ENCODE measurements at regions not wholly inside any gene's neighbourhood (a gene's known extent, or its start where the extent isn't known, plus 50 kb on each side); places are given as distances from the start of the nearest gene placed in this dataset.
"Not testable (repeated sequence)": the region's sequence is repeated elsewhere in the genome, so short reads cannot be mapped to it uniquely, and the experiment has no call there.

DNA sequence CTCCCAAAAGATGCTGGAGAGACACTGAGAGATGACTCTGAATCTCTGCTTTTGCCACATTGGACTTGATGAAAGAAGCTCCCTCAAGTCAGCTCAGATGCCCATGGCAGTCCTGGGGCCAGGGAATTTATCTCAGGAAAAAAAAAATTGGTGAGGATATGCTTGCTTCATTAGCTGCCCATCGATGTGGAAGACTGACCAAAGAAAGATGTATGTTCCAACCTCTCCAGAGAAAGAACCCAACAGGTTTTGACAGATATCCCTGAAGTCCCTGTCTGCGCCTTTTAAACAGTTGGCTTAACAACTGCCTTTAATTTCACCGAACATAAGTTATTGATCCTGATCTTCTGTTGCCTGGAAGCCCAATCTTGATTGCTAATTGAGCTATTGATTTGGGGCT is 137.4 kb downstream of the TMEM114 start:
- no peak for DNase-seq

DNA sequence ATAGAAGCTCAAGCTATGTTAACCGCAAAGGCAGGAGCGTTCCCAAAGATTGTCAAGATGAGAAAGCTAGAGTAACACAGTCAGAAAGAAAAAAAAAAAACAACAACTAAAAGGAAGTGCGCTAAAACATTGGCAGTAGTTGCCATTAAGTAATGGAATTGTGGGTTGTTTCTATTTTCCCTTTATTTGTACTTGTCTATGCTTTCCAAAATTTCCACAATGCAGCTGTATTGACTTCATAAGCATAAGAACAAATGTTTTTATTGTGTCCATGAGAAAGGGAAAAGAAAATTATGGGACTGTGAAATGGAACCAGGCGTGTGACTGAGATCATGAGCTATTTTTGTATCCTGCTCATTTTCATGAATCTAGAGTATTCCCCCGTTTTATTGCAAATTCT is 153.4 kb downstream of the TMEM114 start:
- no peak for DNase-seq

- no peak for DNase-seq
Observed at GRCh38 chr16:8431783-8432182, 158.5 kb downstream of the TMEM114 start.

DNA sequence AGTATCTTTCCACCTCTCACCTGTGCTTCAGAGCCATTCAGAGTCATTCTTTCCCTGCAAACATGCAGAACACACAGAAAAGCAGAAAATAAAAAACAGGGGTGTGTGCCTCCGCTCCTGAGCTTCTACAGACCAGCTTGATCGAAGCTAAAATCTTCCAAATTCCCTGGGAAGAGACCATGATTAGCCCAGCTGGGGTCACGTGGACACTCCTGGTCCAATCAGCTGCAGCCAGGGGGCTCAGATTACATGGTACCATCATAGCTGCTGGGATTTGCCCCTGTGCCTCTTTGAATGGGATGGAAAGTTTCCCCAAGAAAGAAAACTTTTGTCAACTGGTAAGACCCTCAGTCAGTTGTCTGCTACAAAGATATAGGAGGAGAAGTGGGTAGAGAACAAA is 159.9 kb downstream of the TMEM114 start:
- no peak for DNase-seq

DNA sequence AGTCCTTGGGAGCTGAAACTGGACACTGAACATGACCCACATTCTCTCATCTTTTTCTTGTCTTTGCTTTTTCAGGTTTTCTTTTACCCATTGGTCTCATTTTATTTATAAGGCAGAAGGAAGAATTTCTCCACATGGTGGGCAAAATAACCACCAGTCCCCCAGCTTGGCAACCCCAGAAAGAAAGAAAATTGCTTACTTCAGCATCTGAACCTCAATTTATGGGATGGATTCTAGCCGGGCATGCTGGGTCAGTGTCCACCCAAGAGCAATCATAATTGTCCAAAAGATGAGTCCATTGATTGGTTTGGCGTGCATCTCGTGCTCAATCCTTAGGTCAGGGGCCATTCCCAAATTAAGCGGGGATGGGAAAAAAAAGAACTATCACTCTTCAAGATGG is 163.7 kb downstream of the TMEM114 start:
- DNase-seq, result no peak

GRCh38 chr16:8417145-8417544 is 173.2 kb downstream of the TMEM114 start:
- DNase-seq, result no peak

- DNase-seq, result peak; percentile 27
Observed at GRCh38 chr16:8408855-8409567, 181.3 kb downstream of the TMEM114 start.

GRCh38 chr16:8407351-8407750 is 183.0 kb downstream of the TMEM114 start:
- no peak for DNase-seq

DNA sequence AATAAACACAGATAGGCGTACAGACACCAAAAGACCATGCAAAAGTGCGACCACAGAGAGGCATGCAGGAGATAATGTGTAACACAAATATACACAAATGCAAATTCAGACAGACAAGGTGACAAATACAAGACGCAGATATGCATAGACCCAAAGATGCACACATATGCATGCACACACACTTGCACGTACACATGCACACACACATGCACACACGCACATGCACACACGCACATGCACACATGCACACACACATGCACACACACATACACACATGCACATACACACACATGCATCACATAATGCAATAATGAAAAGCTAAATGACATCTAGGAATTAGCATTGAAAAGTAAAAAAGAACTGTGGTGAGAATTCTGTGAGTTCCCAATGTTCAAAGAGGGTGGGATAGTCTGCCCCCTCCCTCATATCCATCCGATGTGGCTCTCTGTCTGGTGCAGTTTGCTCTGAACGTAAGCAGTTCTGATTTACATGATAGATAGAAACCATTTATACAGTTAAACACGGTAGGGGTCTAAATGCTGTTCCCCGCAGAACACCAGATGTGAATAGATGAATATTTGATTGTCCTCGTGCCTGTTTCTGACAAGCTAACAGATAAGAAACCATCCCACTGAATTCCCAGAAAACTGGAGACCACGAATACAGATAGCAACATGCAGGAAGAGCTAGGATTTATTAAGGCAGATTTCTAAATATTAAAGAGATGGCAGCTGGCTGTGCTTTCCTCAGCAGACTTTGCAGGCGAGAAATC is 186.1 kb downstream of the TMEM114 start:
- DNase-seq, result no peak

- DNase-seq, result no peak
Observed at GRCh38 chr16:8402981-8403843, 187.1 kb downstream of the TMEM114 start.

GRCh38 chr16:8400683-8401082 is 189.6 kb downstream of the TMEM114 start:
- DNase-seq, result not testable (repeated sequence)

DNA sequence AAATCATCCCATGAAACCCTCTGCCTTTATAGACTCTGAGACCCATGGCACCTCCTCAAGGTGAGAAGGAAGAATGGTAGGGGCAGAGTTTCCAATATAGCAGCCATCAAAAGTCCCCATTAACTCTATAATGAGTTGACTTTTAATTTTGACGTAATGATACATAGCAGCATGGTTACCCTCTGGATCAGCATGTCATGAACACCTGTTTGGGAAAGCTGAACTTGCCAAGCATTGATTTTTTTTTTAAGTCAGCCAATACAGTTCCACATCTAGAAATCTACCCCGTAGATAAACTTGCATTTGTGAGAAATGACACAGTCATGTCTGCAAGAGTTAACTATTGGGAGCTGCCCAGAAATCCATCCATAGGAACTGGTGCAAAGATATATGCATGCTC is 191.8 kb downstream of the TMEM114 start:
- DNase-seq, result no peak

- DNase-seq, result no peak
Observed at GRCh38 chr16:8397223-8397622, 193.1 kb downstream of the TMEM114 start.

- DNase-seq, result no peak
Observed at GRCh38 chr16:8396463-8396862, 193.8 kb downstream of the TMEM114 start.

GRCh38 chr16:8391257-8391656 is 199.1 kb downstream of the TMEM114 start:
- no peak for DNase-seq

DNA sequence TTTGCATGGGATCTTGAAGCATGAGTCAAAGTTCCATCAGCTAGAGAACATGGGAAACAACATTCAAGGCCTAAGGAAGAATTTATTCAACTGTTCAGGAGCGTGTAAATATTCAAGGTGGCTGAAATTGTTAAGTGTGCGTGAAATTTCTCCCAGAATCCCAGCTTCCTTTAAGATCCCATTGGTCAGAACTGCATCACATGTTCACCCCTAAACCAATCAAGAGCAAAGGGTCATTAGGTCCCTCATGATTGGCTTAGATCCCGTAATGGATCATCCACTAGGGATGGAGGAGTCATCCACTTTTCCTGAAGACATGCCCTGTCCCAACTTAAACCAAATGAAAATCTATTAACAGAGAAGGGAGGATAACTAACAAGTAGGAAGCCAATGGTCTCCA is 201.6 kb downstream of the TMEM114 start:
- no peak for DNase-seq

DNA sequence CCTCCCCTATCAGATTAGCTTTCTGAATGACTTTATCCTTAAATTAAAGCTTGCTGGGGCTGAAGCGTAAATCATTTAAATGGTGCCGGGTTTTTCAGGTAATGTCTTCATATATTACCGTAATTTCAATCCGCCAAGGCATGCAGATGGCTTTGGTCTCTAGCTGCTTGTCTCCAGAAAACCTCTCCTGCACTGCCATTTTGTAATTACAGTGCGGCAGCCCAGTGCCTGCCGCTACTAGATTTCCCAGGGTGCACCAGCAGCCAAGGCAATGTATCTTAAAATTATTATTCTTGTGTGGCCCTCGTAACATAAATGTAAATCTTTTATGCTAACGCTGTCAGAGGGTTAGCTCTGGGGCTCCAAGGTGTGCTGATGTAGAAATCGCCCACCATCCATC is 208.5 kb downstream of the TMEM114 start:
- no peak for DNase-seq

DNA sequence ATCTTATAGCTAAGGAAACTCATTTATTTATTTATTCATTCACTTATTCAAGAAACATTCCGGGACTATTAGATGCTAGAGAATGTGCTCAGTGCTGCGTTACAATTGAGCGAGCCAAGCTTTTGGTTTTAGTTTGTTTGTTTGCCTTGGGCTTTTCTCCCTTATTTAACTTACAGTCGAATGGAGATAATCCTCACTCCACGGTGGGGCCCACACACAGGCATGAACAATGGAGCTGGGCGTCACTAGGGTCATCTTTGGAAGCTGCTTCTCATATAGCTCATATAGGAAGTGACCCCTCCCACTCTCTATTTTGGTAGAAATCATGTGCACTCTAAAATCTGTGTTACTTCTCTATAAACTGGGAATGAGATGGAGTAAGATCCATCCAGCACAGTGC is 210.0 kb downstream of the TMEM114 start:
- no peak for DNase-seq

- DNase-seq, result no peak
Observed at GRCh38 chr16:8377864-8378263, 212.4 kb downstream of the TMEM114 start.

DNA sequence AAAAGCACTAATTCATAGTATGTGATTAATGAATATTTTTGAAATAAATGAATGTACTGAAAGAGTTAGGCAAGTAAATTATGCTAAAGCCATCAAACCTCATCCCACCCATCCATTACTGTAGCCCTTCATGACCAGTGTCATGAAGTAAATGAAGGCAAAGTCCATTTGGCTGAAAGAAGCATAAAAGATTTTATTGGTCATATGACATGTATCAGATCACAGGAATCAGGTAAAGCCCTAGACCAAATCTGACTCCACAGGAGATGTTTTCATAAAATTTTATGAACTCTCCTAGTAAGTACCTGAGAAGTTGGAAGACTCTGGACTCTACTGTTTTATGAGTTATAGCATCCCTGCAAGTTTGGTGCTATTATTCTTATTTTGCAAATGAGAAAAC is 213.5 kb downstream of the TMEM114 start:
- no peak for DNase-seq

DNA sequence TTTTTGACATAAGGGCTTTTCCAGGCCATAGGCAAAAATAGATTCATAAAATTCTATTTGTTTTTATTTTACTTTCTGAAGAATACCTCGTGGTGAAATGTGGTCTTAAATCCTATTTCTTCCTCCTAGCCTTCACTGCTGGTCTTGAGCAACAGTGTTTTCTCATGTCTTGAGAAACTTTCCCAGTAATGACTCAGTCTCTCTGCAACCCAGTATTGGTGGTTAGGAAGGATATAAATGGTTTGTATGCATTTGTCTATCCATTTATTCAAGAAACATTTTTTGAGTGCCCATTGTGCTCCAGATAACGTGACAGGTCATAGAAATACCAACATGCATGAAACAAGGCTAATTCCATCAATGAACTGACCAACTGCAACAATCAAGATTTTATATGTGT is 213.9 kb downstream of the TMEM114 start:
- no peak for DNase-seq

DNA sequence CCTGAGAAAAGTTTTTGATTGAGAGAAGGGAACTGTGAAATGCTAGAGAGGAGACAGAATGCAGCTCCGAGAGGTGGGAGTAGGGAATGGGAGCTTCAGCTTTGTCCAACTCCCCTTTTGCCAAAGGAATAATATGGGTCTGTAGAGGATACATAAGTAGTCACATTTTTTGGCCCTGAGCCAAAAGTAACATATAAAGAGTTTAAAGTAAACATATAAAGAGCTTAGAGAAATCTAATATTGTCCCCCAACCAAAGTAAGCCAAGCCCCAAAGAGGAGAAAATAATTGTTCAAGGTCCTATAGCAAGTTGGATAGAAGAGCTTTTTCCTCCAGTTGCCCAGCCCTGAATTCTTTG is 215.1 kb downstream of the TMEM114 start:
- DNase-seq, result no peak

Measured in renal pelvis (tissue), 1 donor.